ENCODE measurements at regions not wholly inside any gene's neighbourhood (a gene's known extent, or its start where the extent isn't known, plus 50 kb on each side); places are given as distances from the start of the nearest gene placed in this dataset.

DNA sequence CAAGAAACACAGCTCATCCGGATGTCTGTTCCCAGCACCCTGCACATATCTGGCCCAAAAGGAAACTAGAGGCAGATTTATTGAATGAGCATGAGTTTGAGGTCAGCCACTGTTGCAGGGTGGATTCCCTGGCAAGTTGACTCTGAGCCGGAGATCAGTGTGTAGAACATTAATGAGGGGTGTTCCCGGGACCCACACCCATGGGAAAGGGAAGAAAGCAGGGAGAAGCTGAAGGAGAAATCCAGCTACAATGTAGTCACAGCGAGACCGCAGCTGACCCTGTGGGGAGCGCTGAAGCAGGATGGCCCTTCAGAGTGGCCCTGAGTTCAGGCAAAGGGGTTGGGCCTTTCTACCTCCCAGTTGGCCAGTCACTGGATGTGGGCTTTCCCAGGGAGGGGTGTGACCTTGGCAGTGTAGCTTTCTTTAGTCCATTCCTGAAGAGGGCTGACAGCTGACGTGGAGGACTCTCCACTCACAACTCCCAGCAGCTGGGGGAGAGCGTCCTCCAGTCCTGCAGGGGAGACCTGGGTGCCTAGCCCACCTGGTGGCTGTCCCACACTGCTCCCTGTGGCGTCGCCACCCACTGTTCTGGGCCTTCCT lies 324.2 kb upstream of the ZMIZ1 start:
- Histone ChIP-seq H3K27ac (ENCODE audit: low read length) (no peak overlapping the region), H3K9me3 (ENCODE audit: control insufficient read depth, insufficient read depth, low read length) (no peaks in the 10 kb centered on the region), H3K36me3 (ENCODE audit: control insufficient read depth, insufficient read depth, low read length) (no peaks in the 10 kb centered on the region), H3K27me3 (ENCODE audit: control insufficient read depth, insufficient read depth, low read length) (no peaks in the 10 kb centered on the region), H3K4me3 (ENCODE audit: low read length) (no peak overlapping the region), H3K4me1 (ENCODE audit: control insufficient read depth, insufficient read depth, low read length) (peaks cover under 1% of the 10 kb centered on the region; the same call in 1 of the 2 replicates)
- no peak for DNase-seq (ENCODE audit: low read depth, low spot score)
- no CpG with 5 or more reads among the region's 10 CpGs for WGBS (ENCODE audit: insufficient coverage, insufficient read length)

DNA sequence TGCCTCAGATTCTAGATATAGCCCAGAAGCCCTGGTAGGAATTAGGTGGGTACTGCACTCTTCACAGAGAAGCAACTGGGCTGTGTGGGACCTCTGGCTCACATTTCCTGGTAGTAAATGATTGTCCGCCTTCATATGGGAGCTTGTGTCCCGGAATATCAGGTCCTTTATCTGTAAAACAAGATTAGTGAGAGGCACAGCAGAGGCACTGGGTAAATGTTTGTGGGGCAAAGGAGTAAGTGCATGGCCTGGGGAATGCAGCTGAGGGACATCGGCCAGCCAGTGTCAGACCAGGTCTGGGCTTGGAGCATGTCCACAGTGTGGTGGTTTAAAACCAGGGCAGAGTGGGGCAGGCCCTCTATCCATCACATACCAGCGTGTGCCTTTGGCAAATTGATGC lies 323.3 kb upstream of the ZMIZ1 start:
- no peak for DNase-seq (ENCODE audit: low read depth, low spot score)
- H3K4me1 ChIP-seq (ENCODE audit: control insufficient read depth, insufficient read depth, low read length) = no peaks in the 10 kb centered on the region
- WGBS (ENCODE audit: insufficient coverage, insufficient read length) = no CpG with 5 or more reads among the region's 4 CpGs
- H3K9me3 ChIP-seq (ENCODE audit: control insufficient read depth, insufficient read depth, low read length) = no peaks in the 10 kb centered on the region
- no peak overlapping the region for H3K4me3 ChIP-seq (ENCODE audit: low read length)
- H3K27me3 ChIP-seq (ENCODE audit: control insufficient read depth, insufficient read depth, low read length) = no peaks in the 10 kb centered on the region
- no peaks in the 10 kb centered on the region for H3K36me3 ChIP-seq (ENCODE audit: control insufficient read depth, insufficient read depth, low read length)
- H3K27ac ChIP-seq (ENCODE audit: low read length) = no peak overlapping the region

DNA sequence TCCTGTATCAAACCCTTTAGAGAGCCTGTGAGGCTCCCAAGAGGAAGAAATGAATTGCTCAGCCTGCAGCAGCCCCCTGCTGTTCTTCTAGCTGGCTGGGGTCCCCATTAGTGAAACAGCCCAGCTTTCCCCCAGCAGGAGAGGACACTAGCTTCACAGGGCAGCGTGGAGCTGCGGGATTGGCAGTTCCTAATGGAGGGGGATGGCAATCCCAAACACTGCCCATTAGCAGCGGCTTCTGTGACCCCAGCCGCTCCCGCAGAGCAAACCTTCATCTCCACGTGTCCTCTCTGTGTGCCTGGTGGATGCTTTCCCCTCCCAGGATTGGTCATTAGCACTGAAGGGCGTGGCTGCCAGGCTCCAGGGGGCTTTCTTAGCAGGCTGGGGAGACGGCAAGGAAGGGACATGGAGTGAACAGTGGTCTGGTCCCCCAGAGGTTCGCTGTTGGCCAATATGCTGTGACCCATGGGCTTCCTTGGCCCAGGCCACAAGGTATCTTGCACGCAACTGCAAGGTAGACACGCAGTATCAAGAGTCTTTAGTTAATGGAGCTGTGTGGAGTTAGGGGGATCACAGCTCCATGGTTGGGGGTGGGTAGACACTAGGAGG lies 322.5 kb upstream of the ZMIZ1 start:
- DNase-seq (ENCODE audit: low read depth, low spot score) = no peak
- Histone ChIP-seq H3K9me3 (ENCODE audit: control insufficient read depth, insufficient read depth, low read length) (no peaks in the 10 kb centered on the region), H3K27ac (ENCODE audit: low read length) (no peak overlapping the region), H3K4me3 (ENCODE audit: low read length) (no peak overlapping the region), H3K36me3 (ENCODE audit: control insufficient read depth, insufficient read depth, low read length) (no peaks in the 10 kb centered on the region), H3K27me3 (ENCODE audit: control insufficient read depth, insufficient read depth, low read length) (no peaks in the 10 kb centered on the region), H3K4me1 (ENCODE audit: control insufficient read depth, insufficient read depth, low read length) (no peaks in the 10 kb centered on the region)
- no CpG with 5 or more reads among the region's 11 CpGs for WGBS (ENCODE audit: insufficient coverage, insufficient read length)

DNA sequence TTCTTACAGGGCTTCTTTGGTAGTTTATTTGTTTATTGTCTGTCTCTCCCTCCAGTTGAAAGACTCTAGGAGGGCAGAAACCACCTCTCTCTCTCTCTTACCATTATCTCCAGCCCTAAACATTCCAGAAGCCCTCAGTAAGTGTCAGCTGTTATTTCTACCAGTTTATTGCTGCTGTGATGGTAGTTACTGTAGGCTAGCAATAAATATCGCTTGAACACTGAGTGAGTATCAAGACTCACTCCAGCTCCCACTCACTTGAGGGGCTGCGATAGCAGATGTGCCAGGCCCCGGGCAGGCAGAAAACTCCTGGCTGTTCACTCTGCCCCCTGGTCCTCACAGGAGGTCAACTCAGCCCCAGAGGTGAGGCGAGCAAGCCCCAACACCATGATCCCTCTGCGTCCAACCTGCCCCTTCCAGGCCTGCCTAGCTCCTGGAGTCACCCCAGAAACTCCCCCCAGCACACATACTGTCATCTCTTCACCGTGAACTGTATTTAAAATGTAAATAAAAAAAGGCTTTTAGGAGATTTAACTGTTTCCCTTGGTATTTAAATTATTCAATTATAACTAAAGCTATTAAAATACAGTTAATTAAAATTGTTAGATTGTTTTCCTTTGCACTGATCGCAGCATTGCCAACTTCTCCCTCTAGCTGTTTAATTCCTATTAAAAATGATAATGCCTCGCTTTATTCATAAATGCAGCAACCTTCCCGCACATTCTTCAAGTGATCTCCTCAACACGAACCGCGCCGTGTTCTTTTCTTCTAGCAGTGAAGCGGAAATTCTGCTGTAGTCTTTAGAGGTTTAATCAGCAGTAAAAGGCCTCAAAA lies 321.1 kb upstream of the ZMIZ1 start:
- no CpG with 5 or more reads among the region's 14 CpGs for WGBS (ENCODE audit: insufficient coverage, insufficient read length)
- Histone ChIP-seq H3K4me1 (ENCODE audit: control insufficient read depth, insufficient read depth, low read length) (no peaks in the 10 kb centered on the region), H3K4me3 (ENCODE audit: low read length) (no peak overlapping the region), H3K9me3 (ENCODE audit: control insufficient read depth, insufficient read depth, low read length) (no peaks in the 10 kb centered on the region), H3K36me3 (ENCODE audit: control insufficient read depth, insufficient read depth, low read length) (no peaks in the 10 kb centered on the region), H3K27me3 (ENCODE audit: control insufficient read depth, insufficient read depth, low read length) (no peaks in the 10 kb centered on the region), H3K27ac (ENCODE audit: low read length) (no peak overlapping the region)
- no peak for DNase-seq (ENCODE audit: low read depth, low spot score)

DNA sequence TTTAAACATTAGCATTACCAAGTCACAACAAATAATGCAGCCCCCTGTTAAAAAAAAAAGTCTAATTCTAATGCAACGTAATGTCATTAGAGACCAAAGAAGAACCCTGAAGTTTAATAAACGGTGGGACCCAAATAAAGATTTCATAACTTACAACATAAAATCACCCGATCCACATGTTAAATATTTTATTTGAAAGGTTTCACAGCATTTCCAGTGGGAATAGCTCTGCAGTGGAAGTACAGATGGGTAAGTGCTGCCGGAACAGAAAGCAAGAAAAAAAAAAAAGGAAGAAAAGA lies 320.6 kb upstream of the ZMIZ1 start:
- WGBS (ENCODE audit: insufficient coverage, insufficient read length) = no CpG with 5 or more reads among the region's 4 CpGs
- no peak for DNase-seq (ENCODE audit: low read depth, low spot score)

DNA sequence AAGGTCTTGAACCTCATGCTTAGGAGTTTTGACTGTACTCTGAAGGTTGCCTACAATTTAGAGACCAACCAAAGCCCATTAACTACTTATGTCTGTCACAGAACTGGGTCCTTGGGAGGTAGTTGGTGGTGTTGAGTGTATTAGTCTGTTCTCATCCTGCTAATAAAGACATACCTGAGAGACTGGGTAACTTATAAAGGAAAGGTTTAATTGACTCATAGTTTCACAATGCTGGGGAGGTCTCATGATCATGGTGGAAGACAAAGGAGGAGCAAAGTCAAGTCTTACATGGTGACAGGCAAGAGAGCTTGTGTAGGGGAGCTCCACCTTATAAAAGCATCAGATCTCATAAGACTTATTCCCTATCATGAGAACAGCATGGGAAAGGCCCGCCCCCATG lies 319.6 kb upstream of the ZMIZ1 start:
- no peak overlapping the region for H3K4me3 ChIP-seq (ENCODE audit: low read length)
- no CpG with 5 or more reads among the region's 1 CpG for WGBS (ENCODE audit: insufficient coverage, insufficient read length)
- no peak for DNase-seq (ENCODE audit: low read depth, low spot score)
- H3K27ac ChIP-seq (ENCODE audit: low read length) = no peak overlapping the region
- no peaks in the 10 kb centered on the region for H3K27me3 ChIP-seq (ENCODE audit: control insufficient read depth, insufficient read depth, low read length)
- no peaks in the 10 kb centered on the region for H3K36me3 ChIP-seq (ENCODE audit: control insufficient read depth, insufficient read depth, low read length)
- H3K4me1 ChIP-seq (ENCODE audit: control insufficient read depth, insufficient read depth, low read length) = no peaks in the 10 kb centered on the region
- H3K9me3 ChIP-seq (ENCODE audit: control insufficient read depth, insufficient read depth, low read length) = no peaks in the 10 kb centered on the region

More for the DNA sequence above, 320.6 kb upstream of the ZMIZ1 start:
- H3K36me3 ChIP-seq (ENCODE audit: control insufficient read depth, insufficient read depth, low read length) = no peaks in the 10 kb centered on the region
- no peaks in the 10 kb centered on the region for H3K9me3 ChIP-seq (ENCODE audit: control insufficient read depth, insufficient read depth, low read length)
- no peak overlapping the region for H3K4me3 ChIP-seq (ENCODE audit: low read length)
- H3K27ac ChIP-seq (ENCODE audit: low read length) = no peak overlapping the region
- no peaks in the 10 kb centered on the region for H3K27me3 ChIP-seq (ENCODE audit: control insufficient read depth, insufficient read depth, low read length)
- no peaks in the 10 kb centered on the region for H3K4me1 ChIP-seq (ENCODE audit: control insufficient read depth, insufficient read depth, low read length)

DNA sequence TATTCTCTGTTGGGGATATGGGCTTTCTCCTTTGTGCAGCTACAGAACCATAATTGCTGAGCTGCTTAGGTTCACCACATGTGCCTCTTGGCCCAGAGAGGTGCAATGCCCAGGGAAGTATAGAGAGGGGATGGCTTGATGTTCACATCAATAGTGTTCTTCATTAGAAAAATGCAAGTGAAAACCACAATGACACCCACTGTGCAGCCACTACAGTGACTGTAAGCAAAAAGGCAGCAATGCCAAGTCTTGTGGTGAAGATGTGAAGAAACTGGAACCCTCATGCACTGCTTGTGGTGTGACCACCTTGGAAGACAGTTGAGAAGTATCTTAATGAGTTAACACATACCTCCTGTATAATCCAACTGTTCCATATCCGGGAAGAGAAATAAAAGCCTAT lies 318.9 kb upstream of the ZMIZ1 start:
- Histone ChIP-seq H3K4me1 (ENCODE audit: control insufficient read depth, insufficient read depth, low read length) (no peaks in the 10 kb centered on the region), H3K27me3 (ENCODE audit: control insufficient read depth, insufficient read depth, low read length) (no peaks in the 10 kb centered on the region), H3K27ac (ENCODE audit: low read length) (no peak overlapping the region), H3K36me3 (ENCODE audit: control insufficient read depth, insufficient read depth, low read length) (no peaks in the 10 kb centered on the region), H3K9me3 (ENCODE audit: control insufficient read depth, insufficient read depth, low read length) (no peaks in the 10 kb centered on the region), H3K4me3 (ENCODE audit: low read length) (no peak overlapping the region)
- no CpG with 5 or more reads among the region's 1 CpG for WGBS (ENCODE audit: insufficient coverage, insufficient read length)
- DNase-seq (ENCODE audit: low read depth, low spot score) = no peak

DNA sequence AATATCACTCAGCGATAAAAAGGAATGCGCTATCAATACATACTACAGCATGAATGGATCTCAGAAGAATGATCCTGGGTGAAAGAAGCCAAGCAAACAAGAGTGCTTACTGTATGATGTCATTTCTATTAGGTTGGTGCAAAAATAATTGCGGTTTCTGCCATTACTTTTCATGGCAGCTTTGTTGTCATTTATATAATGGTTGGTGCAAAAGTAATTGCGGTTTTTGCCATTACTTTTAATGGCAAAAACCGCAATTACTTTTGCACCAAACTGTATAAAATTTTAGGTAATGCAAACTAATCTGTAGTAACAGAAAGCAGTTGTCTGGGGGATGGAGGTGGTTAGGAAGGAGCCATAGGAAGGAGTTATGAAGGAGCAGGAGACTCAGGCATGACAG lies 318.3 kb upstream of the ZMIZ1 start:
- no peak overlapping the region for H3K27ac ChIP-seq (ENCODE audit: low read length)
- H3K36me3 ChIP-seq (ENCODE audit: control insufficient read depth, insufficient read depth, low read length) = no peaks in the 10 kb centered on the region

DNA sequence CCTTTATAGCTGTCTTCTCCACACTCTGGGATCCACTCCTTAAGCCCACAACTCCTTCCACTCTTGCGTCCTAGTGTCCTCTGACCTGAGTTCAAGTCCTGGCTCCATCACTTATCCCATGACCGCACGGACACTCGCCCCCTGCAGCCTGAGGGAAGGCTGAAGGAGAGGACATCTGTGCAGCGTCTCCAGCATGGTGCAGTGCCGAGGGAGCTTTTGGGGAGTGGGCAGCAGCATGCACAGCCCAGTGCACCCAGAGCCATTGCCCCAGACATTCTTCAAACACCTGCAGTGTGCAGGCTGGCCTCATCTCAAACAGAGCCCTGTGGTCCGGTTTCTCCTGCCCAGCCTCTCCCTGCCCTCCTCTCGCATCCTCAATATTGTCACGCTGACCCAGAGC lies 317.1 kb upstream of the ZMIZ1 start:
- Histone ChIP-seq H3K27me3 (ENCODE audit: control insufficient read depth, insufficient read depth, low read length) (no peaks in the 10 kb centered on the region), H3K4me3 (ENCODE audit: low read length) (no peak overlapping the region), H3K9me3 (ENCODE audit: control insufficient read depth, insufficient read depth, low read length) (no peaks in the 10 kb centered on the region), H3K36me3 (ENCODE audit: control insufficient read depth, insufficient read depth, low read length) (no peaks in the 10 kb centered on the region), H3K4me1 (ENCODE audit: control insufficient read depth, insufficient read depth, low read length) (no peaks in the 10 kb centered on the region), H3K27ac (ENCODE audit: low read length) (no peak overlapping the region)
- DNase-seq (ENCODE audit: low read depth, low spot score) = no peak
- WGBS (ENCODE audit: insufficient coverage, insufficient read length) = no CpG with 5 or more reads among the region's 9 CpGs

More for the DNA sequence above, 318.3 kb upstream of the ZMIZ1 start:
- Histone ChIP-seq H3K4me3 (ENCODE audit: low read length) (no peak overlapping the region), H3K9me3 (ENCODE audit: control insufficient read depth, insufficient read depth, low read length) (no peaks in the 10 kb centered on the region), H3K27me3 (ENCODE audit: control insufficient read depth, insufficient read depth, low read length) (no peaks in the 10 kb centered on the region), H3K4me1 (ENCODE audit: control insufficient read depth, insufficient read depth, low read length) (no peaks in the 10 kb centered on the region)
- no peak for DNase-seq (ENCODE audit: low read depth, low spot score)
- no CpG with 5 or more reads among the region's 5 CpGs for WGBS (ENCODE audit: insufficient coverage, insufficient read length)

DNA sequence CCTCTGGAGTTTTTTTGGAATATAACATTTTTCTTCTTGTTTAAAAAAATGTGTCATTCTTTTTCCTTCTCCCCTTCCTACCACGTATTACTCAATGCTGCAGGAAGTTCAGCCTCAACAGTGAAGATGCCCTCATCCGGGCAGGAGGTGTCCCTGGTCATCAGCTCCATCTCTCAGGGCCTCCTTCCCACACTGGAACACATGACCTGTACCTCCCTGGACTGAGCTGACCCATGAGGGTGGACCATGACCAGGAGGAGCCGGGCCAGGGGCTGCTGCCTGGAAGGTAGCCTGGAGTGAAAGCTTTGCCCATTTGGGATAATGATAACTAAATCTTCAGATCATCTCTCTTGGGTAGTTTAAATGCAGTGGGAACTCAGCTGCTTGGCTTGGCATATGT lies 316.5 kb upstream of the ZMIZ1 start:
- H3K4me3 ChIP-seq (ENCODE audit: low read length) = no peak overlapping the region
- no peaks in the 10 kb centered on the region for H3K27me3 ChIP-seq (ENCODE audit: control insufficient read depth, insufficient read depth, low read length)
- no peak for DNase-seq (ENCODE audit: low read depth, low spot score)
- WGBS (ENCODE audit: insufficient coverage, insufficient read length) = no CpG with 5 or more reads among the region's 3 CpGs
- no peak overlapping the region for H3K27ac ChIP-seq (ENCODE audit: low read length)
- no peaks in the 10 kb centered on the region for H3K4me1 ChIP-seq (ENCODE audit: control insufficient read depth, insufficient read depth, low read length)
- no peaks in the 10 kb centered on the region for H3K36me3 ChIP-seq (ENCODE audit: control insufficient read depth, insufficient read depth, low read length)
- H3K9me3 ChIP-seq (ENCODE audit: control insufficient read depth, insufficient read depth, low read length) = no peaks in the 10 kb centered on the region
